ENCODE measurements at regions not wholly inside any gene's neighbourhood (a gene's known extent, or its start where the extent isn't known, plus 50 kb on each side); places are given as distances from the start of the nearest gene placed in this dataset.
"Not testable (repeated sequence)": the region's sequence is repeated elsewhere in the genome, so short reads cannot be mapped to it uniquely, and the experiment has no call there.

DNA sequence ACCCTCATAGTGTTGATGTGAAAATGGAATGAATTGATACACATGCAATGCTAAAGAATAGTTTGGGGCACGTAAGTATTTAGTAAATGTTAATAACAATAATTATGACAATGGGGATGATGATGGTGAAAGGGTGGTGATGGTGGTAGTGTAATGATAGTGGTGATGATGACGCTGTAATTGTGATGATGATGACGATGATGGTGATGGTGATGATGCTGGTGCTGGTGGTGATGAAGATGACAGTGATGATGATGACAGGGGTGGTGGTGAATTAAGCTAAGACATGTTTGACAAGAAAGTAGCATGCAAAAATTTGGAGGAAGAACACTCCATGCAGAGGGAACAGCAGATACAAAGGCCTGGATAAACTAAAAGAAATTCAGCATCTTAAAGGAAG lies 364.4 kb upstream of the API5 start:
- H3K36me3 ChIP-seq (ENCODE audit: control insufficient read depth, insufficient read depth, low read length, severe bottlenecking): no peaks in the 10 kb centered on the region

DNA sequence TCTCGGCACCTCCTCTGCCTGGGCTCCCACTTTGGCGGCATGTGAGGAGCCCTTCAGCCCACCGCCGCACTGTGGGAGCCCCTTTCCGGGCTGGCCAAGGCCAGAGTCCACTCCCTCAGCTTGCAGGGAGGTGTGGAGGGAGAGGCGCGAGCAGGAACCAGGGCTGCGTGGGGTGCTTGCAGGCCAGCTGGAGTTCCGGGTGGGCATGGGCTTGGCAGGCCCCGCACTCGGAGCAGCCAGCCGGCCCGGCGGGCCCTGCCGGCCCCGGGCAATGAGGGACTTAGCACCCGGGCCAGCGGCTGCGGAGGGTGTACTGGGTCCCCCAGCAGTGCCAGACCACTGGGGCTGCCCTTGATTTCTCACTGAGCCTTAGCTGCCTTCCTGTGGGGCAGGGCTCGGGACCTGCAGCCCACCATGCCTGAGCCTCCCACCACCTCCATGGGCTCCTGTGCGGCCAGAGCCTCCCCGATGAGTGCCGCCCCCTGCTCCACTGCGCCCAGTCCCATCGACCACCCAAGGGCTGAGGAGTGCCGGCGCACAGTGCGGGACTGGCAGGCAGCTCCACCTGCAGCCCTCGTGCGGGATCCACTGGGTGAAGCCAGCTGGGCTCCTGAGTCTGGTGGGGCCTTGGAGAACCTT lies 361.9 kb upstream of the API5 start:
- not testable (repeated sequence) for H3K36me3 ChIP-seq (ENCODE audit: control insufficient read depth, insufficient read depth, low read length, severe bottlenecking); DNase-seq (ENCODE audit: low read depth); H3K4me3 ChIP-seq (ENCODE audit: low read length); H3K9me3 ChIP-seq (ENCODE audit: control insufficient read depth, low read length); H3K27me3 ChIP-seq (replicated peaks; ENCODE audit: control insufficient read depth, insufficient read depth, low read length); H3K9ac ChIP-seq (ENCODE audit: low read length); H3K4me1 ChIP-seq (ENCODE audit: control insufficient read depth, insufficient read depth, low read length)

More for the DNA sequence above, 364.4 kb upstream of the API5 start:
- H3K4me3 ChIP-seq (ENCODE audit: low read length): no peak overlapping the region
- peaks cover 3% of the 10 kb centered on the region for H3K9me3 ChIP-seq (ENCODE audit: control insufficient read depth, low read length)
- no peaks in the 10 kb centered on the region for H3K27me3 ChIP-seq (replicated peaks; ENCODE audit: control insufficient read depth, insufficient read depth, low read length)
- no peak for DNase-seq (ENCODE audit: low read depth)
- H3K9ac ChIP-seq (ENCODE audit: low read length): no peak overlapping the region
- H3K4me1 ChIP-seq (ENCODE audit: control insufficient read depth, insufficient read depth, low read length): no peaks in the 10 kb centered on the region

GRCh38 chr11:42951266-42951665 lies 360.5 kb upstream of the API5 start:
- no peak overlapping the region for H3K4me3 ChIP-seq (ENCODE audit: low read length)
- no peak for DNase-seq (ENCODE audit: low read depth)
- H3K27me3 ChIP-seq (replicated peaks; ENCODE audit: control insufficient read depth, insufficient read depth, low read length): no peaks in the 10 kb centered on the region
- H3K36me3 ChIP-seq (ENCODE audit: control insufficient read depth, insufficient read depth, low read length, severe bottlenecking): no peaks in the 10 kb centered on the region
- H3K4me1 ChIP-seq (ENCODE audit: control insufficient read depth, insufficient read depth, low read length): no peaks in the 10 kb centered on the region
- H3K9ac ChIP-seq (ENCODE audit: low read length): no peak overlapping the region
- H3K9me3 ChIP-seq (ENCODE audit: control insufficient read depth, low read length): peaks cover 3% of the 10 kb centered on the region

DNA sequence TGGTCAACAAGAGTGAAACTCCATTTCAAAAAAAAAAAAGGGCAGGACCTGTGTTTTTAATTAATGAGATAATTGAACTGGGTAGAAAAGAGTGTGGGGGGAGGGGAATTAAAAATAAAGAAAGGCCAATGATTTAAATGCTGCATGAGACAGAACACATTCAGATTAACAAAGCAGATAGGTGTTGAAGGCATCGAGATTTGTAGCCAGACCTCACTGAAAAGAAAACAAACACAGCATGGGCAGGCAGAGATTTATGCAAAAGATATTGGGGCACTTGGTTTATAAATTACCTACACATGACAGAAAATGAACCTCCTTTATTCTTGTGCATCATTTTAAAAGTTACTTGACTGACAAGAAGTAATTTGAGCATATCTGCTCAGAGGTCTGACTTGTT lies 354.0 kb upstream of the API5 start:
- Histone ChIP-seq H3K9ac (ENCODE audit: low read length) (no peak overlapping the region), H3K4me1 (ENCODE audit: control insufficient read depth, insufficient read depth, low read length) (no peaks in the 10 kb centered on the region)

DNA sequence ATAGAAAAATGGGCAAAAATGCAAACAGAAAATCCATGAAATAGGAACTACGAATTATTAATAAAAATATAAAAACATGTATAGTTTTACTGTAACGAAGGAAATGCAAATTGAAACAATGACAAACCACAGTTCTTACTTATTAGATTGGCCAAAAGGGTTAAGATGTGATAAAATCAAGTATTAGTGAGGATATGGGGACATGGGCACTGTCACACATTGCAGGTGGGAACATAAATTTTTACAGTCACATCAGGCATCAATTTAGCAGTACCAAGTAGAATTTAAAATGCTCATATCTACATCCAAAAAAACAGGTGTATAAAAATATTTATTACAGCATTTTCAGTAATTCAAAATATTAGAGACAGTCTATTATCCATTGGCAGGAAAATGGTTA lies 353.2 kb upstream of the API5 start:
- Histone ChIP-seq H3K9ac (ENCODE audit: low read length) (no peak overlapping the region), H3K36me3 (ENCODE audit: control insufficient read depth, insufficient read depth, low read length, severe bottlenecking) (no peaks in the 10 kb centered on the region), H3K4me3 (ENCODE audit: low read length) (no peak overlapping the region), H3K4me1 (ENCODE audit: control insufficient read depth, insufficient read depth, low read length) (no peaks in the 10 kb centered on the region), H3K9me3 (ENCODE audit: control insufficient read depth, low read length) (no peaks in the 10 kb centered on the region), H3K27me3 (replicated peaks; ENCODE audit: control insufficient read depth, insufficient read depth, low read length) (no peaks in the 10 kb centered on the region)
- no peak for DNase-seq (ENCODE audit: low read depth)

More for the DNA sequence above, 354.0 kb upstream of the API5 start:
- DNase-seq (ENCODE audit: low read depth): no peak
- Histone ChIP-seq H3K36me3 (ENCODE audit: control insufficient read depth, insufficient read depth, low read length, severe bottlenecking) (no peaks in the 10 kb centered on the region), H3K27me3 (replicated peaks; ENCODE audit: control insufficient read depth, insufficient read depth, low read length) (no peaks in the 10 kb centered on the region), H3K4me3 (ENCODE audit: low read length) (no peak overlapping the region), H3K9me3 (ENCODE audit: control insufficient read depth, low read length) (no peaks in the 10 kb centered on the region)

GRCh38 chr11:42960521-42961088 lies 351.2 kb upstream of the API5 start:
- DNase-seq (ENCODE audit: low read depth): no peak
- H3K4me1 ChIP-seq (ENCODE audit: control insufficient read depth, insufficient read depth, low read length): no peaks in the 10 kb centered on the region
- no peaks in the 10 kb centered on the region for H3K9me3 ChIP-seq (ENCODE audit: control insufficient read depth, low read length)
- no peaks in the 10 kb centered on the region for H3K36me3 ChIP-seq (ENCODE audit: control insufficient read depth, insufficient read depth, low read length, severe bottlenecking)
- H3K4me3 ChIP-seq (ENCODE audit: low read length): no peak overlapping the region
- no peaks in the 10 kb centered on the region for H3K27me3 ChIP-seq (replicated peaks; ENCODE audit: control insufficient read depth, insufficient read depth, low read length)
- no peak overlapping the region for H3K9ac ChIP-seq (ENCODE audit: low read length)

DNA sequence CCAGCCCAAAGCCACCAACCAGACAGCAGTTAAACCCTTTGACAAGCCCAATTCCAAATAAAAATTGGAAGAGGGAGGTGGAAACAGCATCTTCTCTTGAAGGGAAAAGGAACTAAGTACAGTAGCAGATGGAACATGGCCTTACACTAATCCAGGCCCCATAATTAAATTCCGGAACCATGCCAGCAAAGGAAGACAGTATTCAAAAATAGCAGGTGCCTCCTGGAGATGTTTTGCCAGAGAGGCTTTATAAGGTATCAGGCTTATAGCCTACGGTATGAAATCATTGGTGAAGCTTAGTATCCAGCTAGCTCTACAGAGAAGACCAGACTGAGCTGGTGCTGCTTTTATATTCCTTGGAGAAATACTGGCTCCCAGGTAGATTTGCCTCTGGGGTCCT lies 344.1 kb upstream of the API5 start:
- DNase-seq (ENCODE audit: low read depth): no peak

DNA sequence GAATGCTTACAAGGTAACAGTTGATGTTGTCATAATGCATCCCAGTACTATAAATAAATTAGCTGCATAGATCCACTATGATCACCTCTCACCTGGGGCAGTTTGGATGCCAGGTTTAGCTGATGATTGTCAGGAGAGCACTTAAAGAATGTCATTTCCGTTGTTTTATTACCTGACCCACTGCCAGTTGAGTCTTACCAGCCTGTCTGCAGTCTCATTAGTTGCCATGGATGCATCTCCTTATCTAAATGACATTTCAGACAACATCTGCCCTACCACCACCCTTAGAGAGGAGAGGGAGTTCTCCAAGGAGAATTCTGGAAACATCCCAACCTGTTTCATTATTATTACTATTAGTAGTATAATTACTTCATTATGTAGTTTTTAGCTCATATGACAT lies 339.1 kb upstream of the API5 start:
- no peak overlapping the region for H3K4me3 ChIP-seq (ENCODE audit: low read length)
- H3K27me3 ChIP-seq (replicated peaks; ENCODE audit: control insufficient read depth, insufficient read depth, low read length): no peaks in the 10 kb centered on the region
- no peaks in the 10 kb centered on the region for H3K36me3 ChIP-seq (ENCODE audit: control insufficient read depth, insufficient read depth, low read length, severe bottlenecking)
- no peaks in the 10 kb centered on the region for H3K4me1 ChIP-seq (ENCODE audit: control insufficient read depth, insufficient read depth, low read length)
- H3K9me3 ChIP-seq (ENCODE audit: control insufficient read depth, low read length): no peaks in the 10 kb centered on the region
- no peak for DNase-seq (ENCODE audit: low read depth)
- no peak overlapping the region for H3K9ac ChIP-seq (ENCODE audit: low read length)

More for the DNA sequence above, 344.1 kb upstream of the API5 start:
- H3K9ac ChIP-seq (ENCODE audit: low read length): no peak overlapping the region
- H3K36me3 ChIP-seq (ENCODE audit: control insufficient read depth, insufficient read depth, low read length, severe bottlenecking): no peaks in the 10 kb centered on the region
- no peaks in the 10 kb centered on the region for H3K4me1 ChIP-seq (ENCODE audit: control insufficient read depth, insufficient read depth, low read length)
- no peaks in the 10 kb centered on the region for H3K27me3 ChIP-seq (replicated peaks; ENCODE audit: control insufficient read depth, insufficient read depth, low read length)
- no peaks in the 10 kb centered on the region for H3K9me3 ChIP-seq (ENCODE audit: control insufficient read depth, low read length)
- H3K4me3 ChIP-seq (ENCODE audit: low read length): no peak overlapping the region

- Histone ChIP-seq H3K9ac (ENCODE audit: low read length) (no peak overlapping the region), H3K9me3 (ENCODE audit: control insufficient read depth, low read length) (no peaks in the 10 kb centered on the region), H3K36me3 (ENCODE audit: control insufficient read depth, insufficient read depth, low read length, severe bottlenecking) (no peaks in the 10 kb centered on the region), H3K4me3 (ENCODE audit: low read length) (no peak overlapping the region), H3K27me3 (replicated peaks; ENCODE audit: control insufficient read depth, insufficient read depth, low read length) (no peaks in the 10 kb centered on the region), H3K4me1 (ENCODE audit: control insufficient read depth, insufficient read depth, low read length) (no peaks in the 10 kb centered on the region)
- no peak for DNase-seq (ENCODE audit: low read depth)
Measured at GRCh38 chr11:42974510-42975179, 337.2 kb upstream of the API5 start.

- Histone ChIP-seq H3K9me3 (ENCODE audit: control insufficient read depth, low read length) (no peaks in the 10 kb centered on the region), H3K27me3 (replicated peaks; ENCODE audit: control insufficient read depth, insufficient read depth, low read length) (no peaks in the 10 kb centered on the region), H3K36me3 (ENCODE audit: control insufficient read depth, insufficient read depth, low read length, severe bottlenecking) (no peaks in the 10 kb centered on the region), H3K9ac (ENCODE audit: low read length) (no peak overlapping the region), H3K4me1 (ENCODE audit: control insufficient read depth, insufficient read depth, low read length) (no peaks in the 10 kb centered on the region), H3K4me3 (ENCODE audit: low read length) (no peak overlapping the region)
- DNase-seq (ENCODE audit: low read depth): no peak
Measured at GRCh38 chr11:42975180-42975529, 336.6 kb upstream of the API5 start.

DNA sequence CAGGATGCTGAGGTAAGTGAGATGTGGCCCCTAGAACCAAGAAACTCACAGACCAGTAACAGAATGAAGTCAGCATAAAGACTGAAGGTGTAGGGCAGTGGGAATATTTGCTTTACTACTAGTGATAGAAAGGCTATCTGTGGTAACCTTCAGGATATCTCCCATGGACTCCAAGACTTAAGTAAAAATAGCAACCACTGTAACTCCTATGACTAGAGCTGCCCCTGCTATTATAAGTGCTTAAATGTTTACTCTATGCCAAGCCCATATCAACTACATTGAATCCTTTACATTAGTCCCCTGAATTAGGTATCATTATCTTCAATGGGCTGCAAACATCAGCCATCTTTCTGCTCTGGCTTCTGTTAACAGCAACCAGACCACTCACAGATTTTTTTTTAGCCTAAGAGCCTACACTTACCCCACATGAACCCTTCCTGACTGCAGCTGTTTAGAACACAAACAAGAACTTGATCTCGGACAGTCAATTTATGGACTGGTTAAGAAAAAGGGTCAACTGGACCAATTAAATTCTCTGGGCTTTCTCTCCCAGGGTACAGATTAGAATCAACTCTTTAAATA lies 335.1 kb upstream of the API5 start:
- H3K4me1 ChIP-seq (ENCODE audit: control insufficient read depth, insufficient read depth, low read length): no peaks in the 10 kb centered on the region
- no peak overlapping the region for H3K4me3 ChIP-seq (ENCODE audit: low read length)
- no peak for DNase-seq (ENCODE audit: low read depth)
- H3K9me3 ChIP-seq (ENCODE audit: control insufficient read depth, low read length): no peaks in the 10 kb centered on the region
- H3K9ac ChIP-seq (ENCODE audit: low read length): no peak overlapping the region
- no peaks in the 10 kb centered on the region for H3K36me3 ChIP-seq (ENCODE audit: control insufficient read depth, insufficient read depth, low read length, severe bottlenecking)
- no peaks in the 10 kb centered on the region for H3K27me3 ChIP-seq (replicated peaks; ENCODE audit: control insufficient read depth, insufficient read depth, low read length)
